HG02852 (cell line): ENCODE measurements at regions not wholly inside any gene's neighbourhood (a gene's known extent, or its start where the extent isn't known, plus 50 kb on each side); places are given as distances from the start of the nearest gene placed in this dataset.
"Not testable (repeated sequence)": the region's sequence is repeated elsewhere in the genome, so short reads cannot be mapped to it uniquely, and the experiment has no call there.

Experiments
- ATAC-seq: cut with Tn5 transposase; IDR thresholded peaks from one replicate; pipeline ENCODE4 v1.9.1; 2021; ENCODE audit warnings: mild to moderate bottlenecking, moderate library complexity; ENCODE audit not compliant: unreplicated experiment

GRCh38 chr1:58256041-58256440 is 290.5 kb downstream of the OMA1 start:
- ATAC-seq: no peak

GRCh38 chr1:58255192-58255591 is 291.3 kb downstream of the OMA1 start:
- ATAC-seq: no peak

- no peak for ATAC-seq
These were observed 295.0 kb downstream of the OMA1 start for GRCh38 chr1:58251430-58252073.

GRCh38 chr1:58250587-58250948 is 296.0 kb downstream of the OMA1 start:
- no peak for ATAC-seq

- ATAC-seq: no peak
These were observed 296.6 kb downstream of the OMA1 start for GRCh38 chr1:58249737-58250586.

GRCh38 chr1:58249388-58249736 is 297.2 kb downstream of the OMA1 start:
- no peak for ATAC-seq

- no peak for ATAC-seq
These were observed 297.7 kb downstream of the OMA1 start for GRCh38 chr1:58248791-58249190.

- no peak for ATAC-seq
These were observed 298.5 kb downstream of the OMA1 start for GRCh38 chr1:58248072-58248471.

GRCh38 chr1:58246549-58246948 is 300.0 kb downstream of the OMA1 start:
- no peak for ATAC-seq

GRCh38 chr1:58244872-58245271 is 301.7 kb downstream of the OMA1 start:
- ATAC-seq: no peak

- ATAC-seq: no peak
These were observed 307.7 kb downstream of the OMA1 start for GRCh38 chr1:58238846-58239245.

GRCh38 chr1:58233729-58234128 is 312.8 kb downstream of the OMA1 start:
- ATAC-seq: no peak

- peak; percentile 61 for ATAC-seq
These were observed 315.3 kb downstream of the OMA1 start for GRCh38 chr1:58231204-58231603.

GRCh38 chr1:58227604-58228003 is 318.9 kb downstream of the OMA1 start:
- no peak for ATAC-seq

- no peak for ATAC-seq
These were observed 323.0 kb downstream of the OMA1 start for GRCh38 chr1:58223522-58223921.

GRCh38 chr1:58220836-58221472 is 325.6 kb downstream of the OMA1 start:
- no peak for ATAC-seq

GRCh38 chr1:58216169-58216568 is 330.4 kb downstream of the OMA1 start:
- not testable (repeated sequence) for ATAC-seq

GRCh38 chr1:58214674-58215073 is 331.9 kb downstream of the OMA1 start:
- no peak for ATAC-seq

GRCh38 chr1:58211869-58212268 is 334.7 kb downstream of the OMA1 start:
- ATAC-seq: no peak

- no peak for ATAC-seq
These were observed 337.0 kb downstream of the OMA1 start for GRCh38 chr1:58209575-58209974.

GRCh38 chr1:58206749-58207148 is 339.8 kb downstream of the OMA1 start:
- no peak for ATAC-seq

- no peak for ATAC-seq
These were observed 342.2 kb downstream of the OMA1 start for GRCh38 chr1:58204284-58204683.
